ENCODE measurements at regions not wholly inside any gene's neighbourhood (a gene's known extent, or its start where the extent isn't known, plus 50 kb on each side); places are given as distances from the start of the nearest gene placed in this dataset.

- TF ChIP-seq POLR2A (IDR thresholded peaks at IDR 0.05): no peak
- TF ChIP-seq, protein P1, sequence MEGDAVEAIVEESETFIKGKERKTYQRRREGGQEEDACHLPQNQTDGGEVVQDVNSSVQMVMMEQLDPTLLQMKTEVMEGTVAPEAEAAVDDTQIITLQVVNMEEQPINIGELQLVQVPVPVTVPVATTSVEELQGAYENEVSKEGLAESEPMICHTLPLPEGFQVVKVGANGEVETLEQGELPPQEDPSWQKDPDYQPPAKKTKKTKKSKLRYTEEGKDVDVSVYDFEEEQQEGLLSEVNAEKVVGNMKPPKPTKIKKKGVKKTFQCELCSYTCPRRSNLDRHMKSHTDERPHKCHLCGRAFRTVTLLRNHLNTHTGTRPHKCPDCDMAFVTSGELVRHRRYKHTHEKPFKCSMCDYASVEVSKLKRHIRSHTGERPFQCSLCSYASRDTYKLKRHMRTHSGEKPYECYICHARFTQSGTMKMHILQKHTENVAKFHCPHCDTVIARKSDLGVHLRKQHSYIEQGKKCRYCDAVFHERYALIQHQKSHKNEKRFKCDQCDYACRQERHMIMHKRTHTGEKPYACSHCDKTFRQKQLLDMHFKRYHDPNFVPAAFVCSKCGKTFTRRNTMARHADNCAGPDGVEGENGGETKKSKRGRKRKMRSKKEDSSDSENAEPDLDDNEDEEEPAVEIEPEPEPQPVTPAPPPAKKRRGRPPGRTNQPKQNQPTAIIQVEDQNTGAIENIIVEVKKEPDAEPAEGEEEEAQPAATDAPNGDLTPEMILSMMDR (IDR thresholded peaks at IDR 0.05): no peak
Measured at GRCh38 chr14:95375539-95376109, 55.9 kb upstream of the CLMN start.

All from tibial nerve (tissue), 3 donors.